Progenitor cell of endocrine pancreas (in vitro differentiated cells): ENCODE measurements at regions not wholly inside any gene's neighbourhood (a gene's known extent, or its start where the extent isn't known, plus 50 kb on each side); places are given as distances from the start of the nearest gene placed in this dataset.

Experiments used
- DNase-seq: peaks from one replicate; pipeline ENCODE4 v3.0.0; 2021; ENCODE audit warnings: low spot score; ENCODE audit not compliant: unreplicated experiment
- H3K27ac Mint-ChIP-seq: 2 replicates; pipeline ENCODE4 v1.8.0; 2021; ENCODE audit warnings: mild to moderate bottlenecking, moderate library complexity, mixed read lengths
- H3K27me3 Mint-ChIP-seq: 2 replicates; pipeline ENCODE4 v1.8.0; 2021; ENCODE audit warnings: mixed read lengths
- H3K36me3 Mint-ChIP-seq: 2 replicates; pipeline ENCODE4 v1.8.0; 2022; ENCODE audit warnings: mixed read lengths; ENCODE audit not compliant: insufficient read depth
- H3K4me1 Mint-ChIP-seq: 2 replicates; pipeline ENCODE4 v1.8.0; 2021; ENCODE audit warnings: low read depth, mixed read lengths
- H3K4me3 Mint-ChIP-seq: 2 replicates; pipeline ENCODE4 v1.8.0; 2021; ENCODE audit warnings: low read depth, mild to moderate bottlenecking, moderate library complexity, mixed read lengths
- H3K9me3 Mint-ChIP-seq: 2 replicates; pipeline ENCODE4 v1.8.0; 2021; ENCODE audit warnings: low read depth, mixed read lengths
- TF ChIP-seq, protein P1 (sequence below): fragments of 200-600 bp; sonication (generic); IDR thresholded peaks from one replicate; pipeline ENCODE4 v1.5.0; 2021; ENCODE audit warnings: antibody characterized with exemption, mild to moderate bottlenecking; ENCODE audit not compliant: unreplicated experiment

DNA sequence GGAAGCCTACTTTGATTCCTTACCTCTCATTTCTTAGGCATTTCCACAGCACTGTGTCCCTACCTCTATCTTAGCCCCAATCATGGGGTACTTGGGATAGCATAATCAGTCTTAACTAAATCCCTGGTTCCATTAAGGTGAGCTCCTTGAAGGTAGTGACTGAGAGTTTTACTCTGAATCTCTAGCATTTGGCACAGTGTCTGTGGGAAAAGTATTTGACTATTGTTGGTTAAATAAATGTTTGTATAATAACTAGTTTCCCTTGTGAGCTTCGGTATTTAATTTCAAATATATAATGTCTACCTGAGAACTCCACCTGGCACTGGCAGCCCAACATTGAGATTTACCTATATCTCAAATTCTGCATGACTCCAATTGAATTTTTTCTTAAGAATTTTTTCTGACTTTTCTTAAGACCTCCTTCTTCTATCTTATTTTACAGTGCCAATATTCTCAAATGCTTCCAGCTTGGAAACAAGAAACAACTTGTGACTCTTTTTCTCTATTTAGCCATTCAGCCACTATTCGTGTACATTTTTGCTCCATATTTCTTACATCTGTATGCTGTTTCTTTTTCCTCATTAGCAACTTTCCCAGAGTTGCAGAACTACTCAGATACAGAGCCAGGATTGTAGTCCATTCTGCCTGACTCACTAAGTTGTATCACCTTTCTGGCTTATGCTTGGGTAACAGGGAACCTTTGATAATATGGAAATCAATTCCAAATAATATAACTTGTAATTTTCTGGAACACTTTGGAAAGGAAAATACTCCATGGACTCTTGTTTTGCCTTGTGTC lies 214.0 kb upstream of the NT5C1B start:
- H3K36me3 Mint-ChIP-seq: peaks cover 6% of the 10 kb centered on the region
- H3K4me3 Mint-ChIP-seq: no peak overlapping the region
- no peak for DNase-seq
- TF ChIP-seq, protein P1, sequence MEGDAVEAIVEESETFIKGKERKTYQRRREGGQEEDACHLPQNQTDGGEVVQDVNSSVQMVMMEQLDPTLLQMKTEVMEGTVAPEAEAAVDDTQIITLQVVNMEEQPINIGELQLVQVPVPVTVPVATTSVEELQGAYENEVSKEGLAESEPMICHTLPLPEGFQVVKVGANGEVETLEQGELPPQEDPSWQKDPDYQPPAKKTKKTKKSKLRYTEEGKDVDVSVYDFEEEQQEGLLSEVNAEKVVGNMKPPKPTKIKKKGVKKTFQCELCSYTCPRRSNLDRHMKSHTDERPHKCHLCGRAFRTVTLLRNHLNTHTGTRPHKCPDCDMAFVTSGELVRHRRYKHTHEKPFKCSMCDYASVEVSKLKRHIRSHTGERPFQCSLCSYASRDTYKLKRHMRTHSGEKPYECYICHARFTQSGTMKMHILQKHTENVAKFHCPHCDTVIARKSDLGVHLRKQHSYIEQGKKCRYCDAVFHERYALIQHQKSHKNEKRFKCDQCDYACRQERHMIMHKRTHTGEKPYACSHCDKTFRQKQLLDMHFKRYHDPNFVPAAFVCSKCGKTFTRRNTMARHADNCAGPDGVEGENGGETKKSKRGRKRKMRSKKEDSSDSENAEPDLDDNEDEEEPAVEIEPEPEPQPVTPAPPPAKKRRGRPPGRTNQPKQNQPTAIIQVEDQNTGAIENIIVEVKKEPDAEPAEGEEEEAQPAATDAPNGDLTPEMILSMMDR: no peak
- H3K9me3 Mint-ChIP-seq: peaks cover 12% of the 10 kb centered on the region
- H3K27me3 Mint-ChIP-seq: peaks cover under 1% of the 10 kb centered on the region
- H3K27ac Mint-ChIP-seq: no peak overlapping the region
- H3K4me1 Mint-ChIP-seq: peaks cover 31% of the 10 kb centered on the region

DNA sequence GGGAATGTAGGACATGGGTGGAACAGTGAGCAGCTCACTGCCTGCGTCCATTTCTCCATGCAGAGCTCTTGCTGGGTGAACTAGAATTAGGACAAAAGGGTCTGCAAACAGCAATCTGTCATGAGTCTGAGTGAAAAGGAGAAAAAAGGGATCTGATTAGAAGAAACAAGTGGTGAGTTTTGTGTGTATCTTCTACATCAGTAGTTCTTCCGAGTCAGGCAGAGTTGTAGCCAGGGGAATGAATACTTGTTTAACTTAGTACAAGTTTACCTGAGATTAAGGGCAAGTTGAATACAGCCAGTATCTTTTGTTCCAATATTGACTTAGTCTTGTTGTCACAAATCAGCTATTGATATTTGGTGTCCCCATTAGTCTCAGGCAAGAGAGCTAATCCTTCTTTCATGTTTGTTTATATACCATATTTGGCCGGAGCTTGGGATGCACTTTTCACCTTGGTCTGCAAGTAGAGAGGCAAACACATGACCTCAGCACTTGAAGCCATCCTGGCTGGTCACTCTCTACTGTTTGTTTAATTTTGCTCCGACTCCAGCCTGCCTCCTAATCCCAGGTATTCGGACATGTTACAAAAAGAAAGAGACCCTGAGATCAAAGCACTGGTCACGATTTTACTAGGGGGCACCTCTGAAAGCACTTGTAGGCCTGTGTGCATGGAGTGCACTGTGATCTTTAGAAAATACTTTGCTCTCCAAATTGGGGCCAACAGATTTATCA lies 211.0 kb upstream of the NT5C1B start:
- peak overlapping the region; percentile 11 for H3K4me3 Mint-ChIP-seq
- DNase-seq: peak; percentile 15

DNA sequence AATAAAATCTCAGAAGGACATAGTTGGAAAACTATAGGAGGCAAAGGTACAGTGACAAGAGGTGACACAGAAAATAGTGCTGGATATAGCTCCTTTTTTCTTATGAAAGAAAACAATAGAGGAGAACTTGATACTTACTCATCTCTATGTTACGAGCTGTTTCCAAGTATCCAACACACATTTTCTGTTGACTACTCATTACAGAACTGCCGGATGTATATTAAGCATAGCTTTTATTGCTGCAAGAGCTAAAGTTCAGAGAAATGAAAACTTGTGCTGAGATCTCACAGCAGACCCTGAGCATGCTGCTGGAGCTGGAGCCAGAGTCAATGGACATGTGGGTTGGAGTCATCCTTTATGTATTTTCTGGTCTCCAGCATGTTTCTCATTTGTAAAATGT lies 210.0 kb upstream of the NT5C1B start:
- H3K27ac Mint-ChIP-seq: no peak overlapping the region
- TF ChIP-seq, protein P1: no peak
- no peak for DNase-seq
- peaks cover 1% of the 10 kb centered on the region for H3K36me3 Mint-ChIP-seq
- H3K4me1 Mint-ChIP-seq: peaks cover 51% of the 10 kb centered on the region
- H3K4me3 Mint-ChIP-seq: no peak overlapping the region
- H3K9me3 Mint-ChIP-seq: peaks cover 3% of the 10 kb centered on the region
- H3K27me3 Mint-ChIP-seq: peaks cover 10% of the 10 kb centered on the region

More for the DNA sequence above, 211.0 kb upstream of the NT5C1B start:
- H3K4me1 Mint-ChIP-seq: peaks cover 47% of the 10 kb centered on the region
- H3K27ac Mint-ChIP-seq: peak overlapping the region; percentile 92
- H3K27me3 Mint-ChIP-seq: peaks cover 5% of the 10 kb centered on the region
- H3K36me3 Mint-ChIP-seq: peaks cover 4% of the 10 kb centered on the region
- H3K9me3 Mint-ChIP-seq: peaks cover 8% of the 10 kb centered on the region
- TF ChIP-seq, protein P1: no peak

DNA sequence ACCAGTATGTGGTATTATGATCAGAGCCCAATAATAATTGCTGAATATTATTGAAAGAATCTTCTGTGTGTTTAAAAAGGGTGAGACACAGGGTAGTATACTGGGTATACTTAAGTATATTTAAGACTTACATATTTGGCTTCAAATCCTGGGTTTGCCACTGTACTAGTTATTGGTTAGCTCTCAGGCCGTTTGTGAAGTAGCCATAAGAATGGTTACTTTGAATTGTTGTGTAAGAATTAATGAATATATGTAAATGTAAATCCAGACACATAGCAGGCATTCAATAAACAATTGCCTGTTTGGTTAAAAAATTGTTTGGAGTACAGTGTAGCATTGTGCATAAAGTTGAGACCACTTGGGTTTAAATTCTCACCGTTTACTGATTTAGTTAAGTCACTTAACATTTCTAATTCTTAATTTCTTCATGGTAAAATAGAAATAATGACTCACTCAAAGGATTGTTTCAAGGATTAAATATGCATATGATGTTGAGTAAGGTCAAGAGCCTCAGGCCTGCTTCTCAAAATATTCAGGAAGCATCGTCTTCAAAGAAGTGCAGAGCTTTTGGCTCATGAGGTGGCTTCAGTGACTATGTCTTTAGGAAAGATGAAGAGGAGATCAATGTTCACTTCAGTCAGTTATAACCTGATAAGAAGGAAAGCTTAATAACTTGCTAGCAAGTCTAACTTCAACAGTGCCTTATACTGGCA lies 207.9 kb upstream of the NT5C1B start:
- H3K36me3 Mint-ChIP-seq: peaks cover 1% of the 10 kb centered on the region
- H3K4me1 Mint-ChIP-seq: peaks cover 52% of the 10 kb centered on the region
- no peaks in the 10 kb centered on the region for H3K9me3 Mint-ChIP-seq
- H3K4me3 Mint-ChIP-seq: no peak overlapping the region
- no peak for DNase-seq
- TF ChIP-seq, protein P1: no peak
- H3K27ac Mint-ChIP-seq: no peak overlapping the region
- peaks cover 10% of the 10 kb centered on the region for H3K27me3 Mint-ChIP-seq

DNA sequence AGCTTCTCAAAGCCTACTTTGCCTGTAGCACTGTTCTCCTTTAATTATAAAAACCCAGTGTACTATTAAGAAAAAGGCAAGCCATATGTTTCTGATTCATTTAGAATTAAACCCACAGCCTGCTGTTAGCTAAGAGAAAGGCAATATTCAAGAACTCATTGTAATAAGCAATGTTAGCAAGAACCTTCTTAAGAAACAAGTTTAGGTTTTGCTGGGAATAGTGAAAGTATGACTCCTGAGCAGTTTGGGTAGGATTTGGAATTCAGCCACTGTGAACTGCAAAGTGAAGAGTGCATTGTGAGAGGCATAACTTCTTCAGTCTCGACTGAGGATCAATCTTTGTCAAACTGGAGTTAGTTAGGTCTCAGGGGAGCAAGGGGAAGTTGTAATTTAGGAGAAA lies 206.5 kb upstream of the NT5C1B start:
- H3K4me3 Mint-ChIP-seq: no peak overlapping the region
- TF ChIP-seq, protein P1: no peak
- no peaks in the 10 kb centered on the region for H3K9me3 Mint-ChIP-seq
- no peak for DNase-seq
- peaks cover 54% of the 10 kb centered on the region for H3K4me1 Mint-ChIP-seq
- no peak overlapping the region for H3K27ac Mint-ChIP-seq
- H3K36me3 Mint-ChIP-seq: peaks cover 1% of the 10 kb centered on the region
- peaks cover 10% of the 10 kb centered on the region for H3K27me3 Mint-ChIP-seq
